Nephron (organoid): ENCODE measurements at regions not wholly inside any gene's neighbourhood (a gene's known extent, or its start where the extent isn't known, plus 50 kb on each side); places are given as distances from the start of the nearest gene placed in this dataset.
"Not testable (repeated sequence)": the region's sequence is repeated elsewhere in the genome, so short reads cannot be mapped to it uniquely, and the experiment has no call there.

Experiments
- H3K27ac Mint-ChIP-seq, 3 experiments: 2 replicates each; pipeline ENCODE4 v1.8.0; 2020; ENCODE audit warnings: mixed read lengths in 3 of 3, mild to moderate bottlenecking in 2 of 3, moderate library complexity in 1 of 3
- H3K27me3 Mint-ChIP-seq: 2 replicates; pipeline ENCODE4 v1.8.0; 2021; ENCODE audit warnings: low read depth, mild to moderate bottlenecking, moderate library complexity, mixed read lengths
- H3K36me3 Mint-ChIP-seq: 2 replicates; pipeline ENCODE4 v1.8.0; 2020; ENCODE audit warnings: low read depth, mixed read lengths
- H3K4me1 Mint-ChIP-seq: 2 replicates; pipeline ENCODE4 v1.8.0; 2020; ENCODE audit warnings: mixed read lengths
- H3K4me3 Mint-ChIP-seq, 3 experiments: 2 replicates each; pipeline ENCODE4 v1.8.0; 2020; ENCODE audit warnings: mild to moderate bottlenecking in 3 of 3, mixed read lengths in 3 of 3, moderate library complexity in 2 of 3
- H3K9me3 Mint-ChIP-seq: 2 replicates; pipeline ENCODE4 v1.8.0; 2020; ENCODE audit warnings: mixed read lengths
- TF ChIP-seq, protein P1 (sequence below), 3 experiments: fragments of 200-600 bp; sonication (generic); IDR thresholded peaks; one replicate each; pipeline ENCODE4 v1.5.0; 2021; ENCODE audit warnings: antibody characterized with exemption in 3 of 3; ENCODE audit not compliant: unreplicated experiment in 3 of 3

DNA sequence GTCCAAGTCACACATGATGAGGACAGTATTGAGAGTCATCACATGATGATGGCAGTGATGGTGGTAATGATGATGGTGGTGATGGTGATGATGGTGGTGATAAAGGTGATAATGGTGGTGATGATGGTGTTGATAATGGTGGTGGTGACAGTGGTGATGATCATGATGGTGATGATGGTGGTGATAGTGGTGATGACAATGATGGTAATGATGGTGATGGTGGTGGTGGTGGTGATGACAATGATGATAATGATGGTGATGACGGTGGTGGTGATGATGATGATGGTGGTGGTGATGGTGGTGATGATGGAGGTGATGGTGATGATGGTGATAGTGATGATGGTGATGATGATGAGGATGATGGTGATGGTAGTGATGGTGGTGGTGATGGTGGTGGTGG lies 190.2 kb upstream of the ZNF469 start:
- Mint-ChIP-seq H3K36me3 (peaks cover 5% of the 10 kb centered on the region), H3K4me3 (peak overlapping the region in 2 of 3 experiments; percentile 7 to 20), H3K4me1 (peaks cover 29% of the 10 kb centered on the region), H3K9me3 (peaks cover 11% of the 10 kb centered on the region), H3K27ac (peak overlapping the region in 1 of 3 experiments; percentile 37), H3K27me3 (peaks cover 7% of the 10 kb centered on the region)
- TF ChIP-seq, protein P1, sequence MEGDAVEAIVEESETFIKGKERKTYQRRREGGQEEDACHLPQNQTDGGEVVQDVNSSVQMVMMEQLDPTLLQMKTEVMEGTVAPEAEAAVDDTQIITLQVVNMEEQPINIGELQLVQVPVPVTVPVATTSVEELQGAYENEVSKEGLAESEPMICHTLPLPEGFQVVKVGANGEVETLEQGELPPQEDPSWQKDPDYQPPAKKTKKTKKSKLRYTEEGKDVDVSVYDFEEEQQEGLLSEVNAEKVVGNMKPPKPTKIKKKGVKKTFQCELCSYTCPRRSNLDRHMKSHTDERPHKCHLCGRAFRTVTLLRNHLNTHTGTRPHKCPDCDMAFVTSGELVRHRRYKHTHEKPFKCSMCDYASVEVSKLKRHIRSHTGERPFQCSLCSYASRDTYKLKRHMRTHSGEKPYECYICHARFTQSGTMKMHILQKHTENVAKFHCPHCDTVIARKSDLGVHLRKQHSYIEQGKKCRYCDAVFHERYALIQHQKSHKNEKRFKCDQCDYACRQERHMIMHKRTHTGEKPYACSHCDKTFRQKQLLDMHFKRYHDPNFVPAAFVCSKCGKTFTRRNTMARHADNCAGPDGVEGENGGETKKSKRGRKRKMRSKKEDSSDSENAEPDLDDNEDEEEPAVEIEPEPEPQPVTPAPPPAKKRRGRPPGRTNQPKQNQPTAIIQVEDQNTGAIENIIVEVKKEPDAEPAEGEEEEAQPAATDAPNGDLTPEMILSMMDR (IDR thresholded peaks at IDR 0.05; ENCODE audit: unreplicated experiment in 3 of 3) = no peak

DNA sequence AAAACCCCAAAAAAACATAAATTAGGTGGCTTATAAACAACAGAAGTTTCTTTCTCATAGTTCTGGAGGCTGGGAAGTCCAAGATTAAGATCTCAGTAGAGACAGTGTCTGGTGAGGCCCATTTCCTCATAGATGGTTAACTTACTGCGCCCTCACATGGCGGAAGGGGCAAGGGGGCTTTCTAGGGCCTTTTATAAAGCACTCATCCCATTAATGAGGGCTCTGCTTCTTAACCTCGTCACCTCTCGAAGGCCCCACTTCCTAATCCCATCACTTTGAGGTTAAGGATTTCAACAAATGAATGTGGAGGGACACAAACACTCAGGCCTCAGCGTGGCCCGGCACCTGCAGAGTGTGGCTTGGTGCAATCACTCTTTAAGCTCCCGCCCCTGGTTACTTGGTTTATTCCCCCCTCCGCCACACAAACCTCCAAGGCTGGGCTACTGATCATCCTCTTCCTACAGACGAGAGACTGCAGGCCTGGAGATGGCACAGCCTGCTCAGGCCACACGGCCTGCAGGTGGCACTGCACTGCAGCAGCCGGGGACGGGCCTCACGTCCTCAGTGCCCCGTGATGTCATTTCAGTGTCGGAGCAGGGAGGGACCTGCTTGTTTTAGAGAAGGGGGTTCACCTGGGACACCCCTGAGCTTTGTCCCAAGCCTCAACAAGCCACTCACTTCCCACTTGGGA lies 188.9 kb upstream of the ZNF469 start:
- H3K36me3 Mint-ChIP-seq, H3K27me3 Mint-ChIP-seq, H3K4me3 Mint-ChIP-seq: not testable (repeated sequence)
- Mint-ChIP-seq H3K4me1 (peaks cover 29% of the 10 kb centered on the region), H3K9me3 (peaks cover 11% of the 10 kb centered on the region), H3K27ac (peak overlapping the region in 2 of 3 experiments; percentile 52 to 76)
- TF ChIP-seq, protein P1 (IDR thresholded peaks at IDR 0.05; ENCODE audit: unreplicated experiment in 3 of 3) = peak; percentile 60 to 70 (median 60)

DNA sequence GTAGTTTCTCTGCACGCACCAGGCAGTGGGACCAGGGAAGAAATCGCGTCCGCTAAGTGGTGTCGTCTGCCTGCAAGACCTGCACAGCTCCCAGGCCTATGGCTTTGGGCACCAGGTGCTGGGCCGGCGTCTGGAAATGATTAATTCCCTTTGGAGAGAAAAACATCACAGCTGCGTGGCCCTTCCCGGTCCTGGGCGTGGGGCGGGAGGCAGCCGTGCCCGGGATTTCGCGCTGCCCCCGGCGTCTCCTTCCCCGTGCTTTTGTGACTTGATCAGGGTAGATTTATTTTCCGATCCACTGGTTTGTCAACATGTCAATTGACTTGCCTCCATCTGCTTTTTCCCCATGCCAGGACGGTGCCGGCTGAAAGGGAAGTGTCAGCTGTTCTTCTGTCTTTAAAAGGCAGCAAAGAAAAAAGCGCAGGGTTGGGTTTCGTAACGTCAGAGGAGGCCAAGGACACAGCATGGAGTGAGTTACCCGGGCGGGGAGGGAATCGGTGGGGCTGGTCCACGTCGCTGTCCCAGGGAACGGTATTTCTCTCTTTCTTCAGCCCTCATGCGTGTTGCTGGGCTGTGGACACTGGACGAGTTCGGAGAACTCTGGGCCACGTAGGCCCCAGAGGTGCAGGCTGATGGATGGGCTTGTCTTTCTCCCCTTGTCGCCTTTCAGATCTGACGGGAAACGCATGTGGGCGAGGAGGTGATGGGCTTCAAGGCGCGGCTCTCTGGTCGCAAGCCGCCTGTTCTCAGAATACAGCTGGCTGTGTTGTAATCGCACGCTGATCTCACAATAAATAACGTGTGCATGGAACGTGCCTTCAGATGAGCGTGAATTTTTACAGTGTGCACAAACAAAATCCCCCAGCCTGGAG lies 188.1 kb upstream of the ZNF469 start:
- TF ChIP-seq, protein P1 (IDR thresholded peaks at IDR 0.05; ENCODE audit: unreplicated experiment in 3 of 3) = no peak
- Mint-ChIP-seq H3K4me3 (peak overlapping the region in 2 of 3 experiments; percentile 24 to 45), H3K27ac (peak overlapping the region; percentile 71 to 76 (median 75)), H3K36me3 (peaks cover 5% of the 10 kb centered on the region), H3K4me1 (peaks cover 29% of the 10 kb centered on the region), H3K9me3 (peaks cover 11% of the 10 kb centered on the region), H3K27me3 (peaks cover 4% of the 10 kb centered on the region)

DNA sequence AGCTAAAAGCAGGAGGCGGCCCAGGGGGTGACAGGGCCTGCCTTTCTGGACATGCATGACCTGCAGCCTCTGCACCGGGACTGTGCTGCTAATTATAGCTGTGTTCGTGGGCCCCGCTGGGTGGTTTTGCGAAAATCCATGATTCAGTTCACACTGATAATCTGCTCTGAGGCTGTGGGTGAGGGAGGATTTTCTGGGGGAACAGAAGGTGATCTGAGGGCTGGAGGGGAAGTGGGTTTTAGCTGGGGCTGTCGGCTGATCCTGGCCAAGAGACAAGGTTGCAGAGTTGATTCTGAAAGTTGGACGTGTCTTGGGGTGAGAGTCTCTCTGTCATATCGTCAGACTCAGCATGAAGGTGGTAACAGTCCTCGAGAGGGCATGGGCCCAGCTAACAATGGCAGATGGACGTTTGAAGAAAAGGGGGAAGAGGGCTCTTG lies 187.5 kb upstream of the ZNF469 start:
- Mint-ChIP-seq H3K9me3 (peaks cover 8% of the 10 kb centered on the region), H3K27ac (peak overlapping the region; percentile 71 to 76 (median 75)), H3K4me3 (peak overlapping the region in 1 of 3 experiments; percentile 22), H3K36me3 (peaks cover 5% of the 10 kb centered on the region), H3K4me1 (peaks cover 29% of the 10 kb centered on the region), H3K27me3 (peaks cover 4% of the 10 kb centered on the region)
- TF ChIP-seq, protein P1 (IDR thresholded peaks at IDR 0.05; ENCODE audit: unreplicated experiment in 3 of 3) = no peak

DNA sequence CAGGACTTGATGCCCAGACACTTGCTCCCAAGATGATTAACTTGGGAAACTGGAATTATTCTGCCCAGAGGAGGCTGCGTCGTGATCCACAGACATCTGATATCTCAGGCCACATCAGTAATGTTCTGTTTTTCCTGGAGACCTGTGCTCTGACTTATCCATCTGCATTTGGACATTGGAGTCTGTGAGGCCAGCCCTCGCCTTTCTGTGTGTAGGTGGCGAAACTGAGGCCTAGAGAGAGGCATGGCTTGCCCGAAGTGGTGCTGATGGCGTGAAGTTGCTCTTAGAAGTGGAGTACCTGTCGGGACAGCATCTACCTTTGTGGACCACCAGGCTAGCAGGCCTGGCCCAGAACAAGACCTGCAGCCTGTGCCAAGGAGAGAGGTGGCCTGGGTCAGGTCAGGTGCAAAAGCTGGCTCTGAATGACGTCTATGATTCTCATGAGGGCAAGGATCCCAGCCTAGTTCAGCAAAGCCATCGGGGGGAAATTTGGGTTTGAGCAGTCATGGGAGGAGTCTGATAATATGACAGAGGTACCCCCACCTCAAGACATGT lies 186.8 kb upstream of the ZNF469 start:
- TF ChIP-seq, protein P1 (IDR thresholded peaks at IDR 0.05; ENCODE audit: unreplicated experiment in 3 of 3) = no peak
- H3K27ac Mint-ChIP-seq = no peak overlapping the region

More for the DNA sequence above, 186.8 kb upstream of the ZNF469 start:
- no peak overlapping the region for H3K4me3 Mint-ChIP-seq
- H3K9me3 Mint-ChIP-seq = peaks cover 8% of the 10 kb centered on the region
- peaks cover 4% of the 10 kb centered on the region for H3K27me3 Mint-ChIP-seq
- peaks cover 29% of the 10 kb centered on the region for H3K4me1 Mint-ChIP-seq
- peaks cover 5% of the 10 kb centered on the region for H3K36me3 Mint-ChIP-seq
